Ovary (tissue), 3 donors: ENCODE measurements at regions not wholly inside any gene's neighbourhood (a gene's known extent, or its start where the extent isn't known, plus 50 kb on each side); places are given as distances from the start of the nearest gene placed in this dataset.
"Not testable (repeated sequence)": the region's sequence is repeated elsewhere in the genome, so short reads cannot be mapped to it uniquely, and the experiment has no call there.

Experiments
- EP300 ChIP-seq: sonication (generic); formaldehyde crosslinking; IDR thresholded peaks from one replicate; pipeline ENCODE4 v1.6.1; 2017; ENCODE audit warnings: antibody characterized with exemption
- TF ChIP-seq, protein P1 (sequence below), 3 donors: fragments of 450-650 bp in 2 of 3; fragments of 200-600 bp in 1 of 3; IDR thresholded peaks; one replicate each; pipeline versions ENCODE4 v1.5.1 to v1.8.0; 2016 to 2022; ENCODE audit warnings: antibody characterized with exemption in 3 of 3, mild to moderate bottlenecking in 1 of 3
- donor health status: DM: no; HTN: no; CAD: no.

DNA sequence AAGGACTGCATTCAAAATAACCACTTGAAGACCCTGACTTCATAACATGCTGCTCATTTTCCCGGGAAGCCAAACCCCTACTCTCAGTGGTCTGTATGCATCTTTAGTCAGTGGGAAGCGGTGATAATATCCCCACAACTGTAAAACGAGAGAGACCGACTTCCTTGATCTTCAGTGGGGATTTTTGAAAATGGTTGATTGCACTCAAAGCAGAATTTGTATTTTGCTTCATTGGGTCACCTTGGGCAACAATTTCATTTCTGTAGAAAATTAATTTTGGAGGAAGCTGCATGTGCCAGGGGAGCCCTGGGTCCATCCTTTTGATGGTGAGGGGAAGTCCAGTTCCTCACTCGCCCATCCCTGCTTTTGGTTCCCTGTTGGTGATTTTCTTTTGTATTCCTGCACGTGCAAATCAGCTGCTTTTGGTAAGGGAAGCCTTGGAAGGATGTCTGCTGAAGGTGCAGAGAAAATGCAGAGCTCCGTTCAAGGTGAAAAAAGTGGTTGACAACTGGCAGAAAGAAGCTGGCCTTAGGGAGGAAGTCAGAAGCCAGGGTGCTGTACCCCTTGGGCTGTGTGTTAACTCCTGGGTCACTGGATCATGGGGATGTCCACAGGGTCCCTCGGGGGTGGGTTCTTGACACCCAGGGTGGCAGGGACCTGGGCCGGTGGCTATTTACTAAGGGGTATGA lies 89.8 kb upstream of the CRYM start:
- TF ChIP-seq, protein P1, sequence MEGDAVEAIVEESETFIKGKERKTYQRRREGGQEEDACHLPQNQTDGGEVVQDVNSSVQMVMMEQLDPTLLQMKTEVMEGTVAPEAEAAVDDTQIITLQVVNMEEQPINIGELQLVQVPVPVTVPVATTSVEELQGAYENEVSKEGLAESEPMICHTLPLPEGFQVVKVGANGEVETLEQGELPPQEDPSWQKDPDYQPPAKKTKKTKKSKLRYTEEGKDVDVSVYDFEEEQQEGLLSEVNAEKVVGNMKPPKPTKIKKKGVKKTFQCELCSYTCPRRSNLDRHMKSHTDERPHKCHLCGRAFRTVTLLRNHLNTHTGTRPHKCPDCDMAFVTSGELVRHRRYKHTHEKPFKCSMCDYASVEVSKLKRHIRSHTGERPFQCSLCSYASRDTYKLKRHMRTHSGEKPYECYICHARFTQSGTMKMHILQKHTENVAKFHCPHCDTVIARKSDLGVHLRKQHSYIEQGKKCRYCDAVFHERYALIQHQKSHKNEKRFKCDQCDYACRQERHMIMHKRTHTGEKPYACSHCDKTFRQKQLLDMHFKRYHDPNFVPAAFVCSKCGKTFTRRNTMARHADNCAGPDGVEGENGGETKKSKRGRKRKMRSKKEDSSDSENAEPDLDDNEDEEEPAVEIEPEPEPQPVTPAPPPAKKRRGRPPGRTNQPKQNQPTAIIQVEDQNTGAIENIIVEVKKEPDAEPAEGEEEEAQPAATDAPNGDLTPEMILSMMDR (IDR thresholded peaks at IDR 0.05): not testable (repeated sequence)
- TF ChIP-seq EP300: not testable (repeated sequence)
